GM21619 (cell line): ENCODE measurements at regions not wholly inside any gene's neighbourhood (a gene's known extent, or its start where the extent isn't known, plus 50 kb on each side); places are given as distances from the start of the nearest gene placed in this dataset.
"Not testable (repeated sequence)": the region's sequence is repeated elsewhere in the genome, so short reads cannot be mapped to it uniquely, and the experiment has no call there.

Experiments
- ATAC-seq: cut with Tn5 transposase; IDR thresholded peaks from one replicate; pipeline ENCODE4 v1.9.1; 2021; ENCODE audit not compliant: unreplicated experiment

- no peak for ATAC-seq
Measured at GRCh38 chr4:31007858-31008257, 287.7 kb downstream of the PCDH7 start.

GRCh38 chr4:31009926-31010325 is 289.8 kb downstream of the PCDH7 start:
- ATAC-seq = no peak

GRCh38 chr4:31015123-31015522 is 295.0 kb downstream of the PCDH7 start:
- no peak for ATAC-seq

GRCh38 chr4:31016322-31017061 is 296.3 kb downstream of the PCDH7 start:
- ATAC-seq = no peak

- ATAC-seq = no peak
Measured at GRCh38 chr4:31020363-31020762, 300.2 kb downstream of the PCDH7 start.

- ATAC-seq = no peak
Measured at GRCh38 chr4:31021008-31021407, 300.8 kb downstream of the PCDH7 start.

- ATAC-seq = no peak
Measured at GRCh38 chr4:31022702-31023101, 302.5 kb downstream of the PCDH7 start.

GRCh38 chr4:31023109-31023508 is 302.9 kb downstream of the PCDH7 start:
- no peak for ATAC-seq

GRCh38 chr4:31023742-31024141 is 303.6 kb downstream of the PCDH7 start:
- ATAC-seq = no peak

- not testable (repeated sequence) for ATAC-seq
Measured at GRCh38 chr4:31024781-31025180, 304.6 kb downstream of the PCDH7 start.

GRCh38 chr4:31026256-31026655 is 306.1 kb downstream of the PCDH7 start:
- ATAC-seq = no peak

- no peak for ATAC-seq
Measured at GRCh38 chr4:31034550-31034949, 314.4 kb downstream of the PCDH7 start.

GRCh38 chr4:31035761-31036160 is 315.6 kb downstream of the PCDH7 start:
- ATAC-seq = no peak

GRCh38 chr4:31037703-31038102 is 317.5 kb downstream of the PCDH7 start:
- ATAC-seq = no peak

- no peak for ATAC-seq
Measured at GRCh38 chr4:31039382-31039781, 319.2 kb downstream of the PCDH7 start.

GRCh38 chr4:31040106-31040505 is 319.9 kb downstream of the PCDH7 start:
- no peak for ATAC-seq

GRCh38 chr4:31041385-31041784 is 321.2 kb downstream of the PCDH7 start:
- no peak for ATAC-seq

GRCh38 chr4:31041853-31042252 is 321.7 kb downstream of the PCDH7 start:
- ATAC-seq = no peak

- ATAC-seq = no peak
Measured at GRCh38 chr4:31043382-31044062, 323.4 kb downstream of the PCDH7 start.

- no peak for ATAC-seq
Measured at GRCh38 chr4:31045151-31045550, 325.0 kb downstream of the PCDH7 start.

- no peak for ATAC-seq
Measured at GRCh38 chr4:31045724-31046318, 325.7 kb downstream of the PCDH7 start.

- no peak for ATAC-seq
Measured at GRCh38 chr4:31051151-31051550, 331.0 kb downstream of the PCDH7 start.
